ENCODE measurements at regions not wholly inside any gene's neighbourhood (a gene's known extent, or its start where the extent isn't known, plus 50 kb on each side); places are given as distances from the start of the nearest gene placed in this dataset.

DNA sequence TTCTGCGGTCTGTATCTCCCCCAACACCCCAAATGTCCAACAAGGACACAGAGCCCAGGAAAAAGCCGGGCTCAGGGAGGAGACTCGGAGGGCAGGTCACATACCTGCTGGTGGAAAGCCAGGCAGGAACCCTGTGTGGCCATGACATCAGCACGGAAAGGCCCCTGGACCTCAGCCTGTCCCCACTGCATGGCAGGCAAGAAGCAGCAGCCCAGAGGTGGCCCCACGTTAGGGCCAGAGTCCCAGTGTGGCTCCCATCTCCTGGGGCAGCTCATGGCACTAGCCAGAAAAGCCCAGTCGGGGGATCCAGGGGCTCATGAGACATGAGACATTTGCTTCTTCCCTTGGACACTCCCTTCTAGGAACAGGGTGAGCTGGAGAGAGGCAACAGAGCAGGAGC is 258.7 kb downstream of the DLL1 start:
- H3K4me1 ChIP-seq (ENCODE audit: control insufficient read depth in 1 of 2, insufficient read depth in 2 of 2, low read length in 2 of 2) = peaks cover 6 to 9% of the 10 kb centered on the region in 2 experiments
- H2BK120ac ChIP-seq (ENCODE audit: insufficient read depth, low read length, poor library complexity) = no peak overlapping the region
- H4K12ac ChIP-seq (ENCODE audit: low read depth, low read length) = no peak overlapping the region
- WGBS (ENCODE audit: extremely low coverage, insufficient coverage, insufficient read length) = no CpG with 5 or more reads among the region's 6 CpGs
- H2BK5ac ChIP-seq (ENCODE audit: low read depth, low read length, poor library complexity) = no peak overlapping the region
- H3K9me3 ChIP-seq (ENCODE audit: insufficient read depth, low read depth, low read length) = peaks cover 16% of the 10 kb centered on the region
- H4K8ac ChIP-seq (ENCODE audit: low read depth, low read length) = no peak overlapping the region
- H3K23ac ChIP-seq (ENCODE audit: low read length) = no peak overlapping the region
- no peaks in the 10 kb centered on the region for H3K79me1 ChIP-seq (ENCODE audit: low read length)
- DNase-seq = no peak
- H3K4me3 ChIP-seq (ENCODE audit: low read depth, low read length) = no peak overlapping the region
- H3K18ac ChIP-seq (ENCODE audit: low read length) = no peak overlapping the region
- H2AFZ ChIP-seq (ENCODE audit: insufficient read depth, low read length, poor library complexity) = no peak overlapping the region
- no peak overlapping the region for H2AK5ac ChIP-seq (ENCODE audit: low read length)
- no peak overlapping the region for H2BK12ac ChIP-seq (ENCODE audit: low read length)
- no peak overlapping the region for H3K14ac ChIP-seq (ENCODE audit: low read length)
- H3K27ac ChIP-seq (ENCODE audit: low read depth, low read length) = no peak overlapping the region
- no peak overlapping the region for H3K4me2 ChIP-seq (ENCODE audit: low read length)
- H3K36me3 ChIP-seq (ENCODE audit: control insufficient read depth in 1 of 2, insufficient read depth in 2 of 2, low read length in 2 of 2) = no peaks in the 10 kb centered on the region
- no peak overlapping the region for H4K91ac ChIP-seq (ENCODE audit: low read depth, low read length)
- H3K79me2 ChIP-seq (ENCODE audit: control insufficient read depth, insufficient read depth, low read length, poor library complexity) = no peaks in the 10 kb centered on the region
- no peaks in the 10 kb centered on the region for H3K27me3 ChIP-seq (ENCODE audit: insufficient read depth, low read length)
- H3K9ac ChIP-seq (ENCODE audit: low read length) = no peak overlapping the region
- H3K4ac ChIP-seq (ENCODE audit: low read depth, low read length) = no peak overlapping the region

DNA sequence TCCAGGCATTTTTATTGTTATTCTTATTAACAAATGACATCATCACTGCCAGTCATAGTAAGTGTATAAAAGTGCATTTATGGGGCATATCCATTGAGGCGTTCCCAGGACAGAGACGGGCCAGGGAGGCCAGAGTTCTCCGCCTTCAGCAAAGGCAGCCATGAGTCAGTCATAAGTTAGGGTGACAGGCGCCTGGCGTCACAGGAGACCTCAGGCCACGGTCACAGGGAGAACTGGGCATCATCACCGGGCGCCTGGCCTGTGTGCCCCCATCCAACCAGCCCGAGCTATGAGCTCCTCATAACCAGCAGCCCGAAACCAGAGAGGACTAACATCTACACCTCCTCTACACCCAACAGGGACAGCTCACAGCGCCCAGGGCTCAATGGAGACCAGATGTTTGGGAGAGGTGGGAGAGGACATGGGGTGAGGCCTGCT is 259.2 kb downstream of the DLL1 start:
- Histone ChIP-seq H3K36me3 (ENCODE audit: control insufficient read depth in 1 of 2, insufficient read depth in 2 of 2, low read length in 2 of 2) (no peaks in the 10 kb centered on the region), H3K9ac (ENCODE audit: low read length) (no peak overlapping the region), H3K4ac (ENCODE audit: low read depth, low read length) (no peak overlapping the region), H4K91ac (ENCODE audit: low read depth, low read length) (no peak overlapping the region), H3K4me1 (ENCODE audit: control insufficient read depth in 1 of 2, insufficient read depth in 2 of 2, low read length in 2 of 2) (peaks cover 5 to 8% of the 10 kb centered on the region in 2 experiments), H2AK5ac (ENCODE audit: low read length) (no peak overlapping the region), H2BK5ac (ENCODE audit: low read depth, low read length, poor library complexity) (no peak overlapping the region), H3K23ac (ENCODE audit: low read length) (no peak overlapping the region), H4K12ac (ENCODE audit: low read depth, low read length) (no peak overlapping the region), H3K14ac (ENCODE audit: low read length) (no peak overlapping the region), H3K79me1 (ENCODE audit: low read length) (peaks cover 3% of the 10 kb centered on the region), H3K27ac (ENCODE audit: low read depth, low read length) (no peak overlapping the region), H3K9me3 (ENCODE audit: insufficient read depth, low read depth, low read length) (peaks cover 16% of the 10 kb centered on the region), H2BK120ac (ENCODE audit: insufficient read depth, low read length, poor library complexity) (no peak overlapping the region), H3K27me3 (ENCODE audit: insufficient read depth, low read length) (no peaks in the 10 kb centered on the region), H3K18ac (ENCODE audit: low read length) (no peak overlapping the region), H4K8ac (ENCODE audit: low read depth, low read length) (no peak overlapping the region), H2AFZ (ENCODE audit: insufficient read depth, low read length, poor library complexity) (no peak overlapping the region), H3K79me2 (ENCODE audit: control insufficient read depth, insufficient read depth, low read length, poor library complexity) (no peaks in the 10 kb centered on the region), H2BK12ac (ENCODE audit: low read length) (no peak overlapping the region), H3K4me2 (ENCODE audit: low read length) (no peak overlapping the region), H3K4me3 (ENCODE audit: low read depth, low read length) (no peak overlapping the region)
- no CpG with 5 or more reads among the region's 11 CpGs for WGBS (ENCODE audit: extremely low coverage, insufficient coverage, insufficient read length)
- DNase-seq = no peak

DNA sequence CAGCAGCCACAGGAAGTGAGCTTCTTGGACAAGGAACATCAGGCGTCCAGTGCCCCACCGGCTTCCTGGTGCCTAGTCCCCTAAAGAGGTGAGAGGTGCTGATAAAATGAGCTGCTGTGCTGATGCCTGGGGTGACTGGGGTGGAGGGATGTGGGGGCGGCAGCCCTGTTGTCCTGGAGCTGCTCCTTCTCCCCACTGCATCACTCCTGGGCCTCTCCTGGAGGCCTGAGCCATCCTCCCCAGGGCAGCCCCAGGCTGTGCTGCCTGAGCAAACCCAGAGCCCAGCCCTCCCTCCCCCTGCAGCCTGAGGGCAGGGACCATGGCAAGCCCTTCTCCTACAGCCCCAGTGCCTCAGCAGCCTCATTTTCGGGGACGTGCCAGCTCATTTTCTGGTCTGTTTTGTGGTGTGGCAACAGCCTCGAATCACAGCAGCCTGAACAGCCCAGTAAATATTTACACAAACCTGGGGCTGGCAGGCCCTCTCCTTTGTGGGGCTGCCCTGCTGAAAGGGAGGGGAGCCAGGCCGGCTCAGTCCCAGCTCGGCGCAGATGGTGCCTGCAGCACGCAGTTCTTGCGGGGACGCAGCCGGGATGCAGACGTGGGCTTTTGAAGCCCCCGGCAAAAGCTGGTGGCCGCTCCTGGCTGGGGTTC is 259.9 kb downstream of the DLL1 start:
- H2BK120ac ChIP-seq (ENCODE audit: insufficient read depth, low read length, poor library complexity) = no peak overlapping the region
- DNase-seq = no peak
- no peak overlapping the region for H3K18ac ChIP-seq (ENCODE audit: low read length)
- H3K4ac ChIP-seq (ENCODE audit: low read depth, low read length) = no peak overlapping the region
- no peak overlapping the region for H4K12ac ChIP-seq (ENCODE audit: low read depth, low read length)
- no peaks in the 10 kb centered on the region for H3K27me3 ChIP-seq (ENCODE audit: insufficient read depth, low read length)
- peaks cover 16% of the 10 kb centered on the region for H3K9me3 ChIP-seq (ENCODE audit: insufficient read depth, low read depth, low read length)
- no peak overlapping the region for H3K4me2 ChIP-seq (ENCODE audit: low read length)
- no peak overlapping the region for H3K4me3 ChIP-seq (ENCODE audit: low read depth, low read length)
- no peak overlapping the region for H3K27ac ChIP-seq (ENCODE audit: low read depth, low read length)
- H3K4me1 ChIP-seq (ENCODE audit: control insufficient read depth in 1 of 2, insufficient read depth in 2 of 2, low read length in 2 of 2) = peaks cover 12 to 13% of the 10 kb centered on the region in 2 experiments
- no peak overlapping the region for H2AFZ ChIP-seq (ENCODE audit: insufficient read depth, low read length, poor library complexity)
- no peak overlapping the region for H3K9ac ChIP-seq (ENCODE audit: low read length)
- no peaks in the 10 kb centered on the region for H3K79me2 ChIP-seq (ENCODE audit: control insufficient read depth, insufficient read depth, low read length, poor library complexity)
- no CpG with 5 or more reads among the region's 16 CpGs for WGBS (ENCODE audit: extremely low coverage, insufficient coverage, insufficient read length)
- H4K8ac ChIP-seq (ENCODE audit: low read depth, low read length) = no peak overlapping the region
- no peak overlapping the region for H3K14ac ChIP-seq (ENCODE audit: low read length)
- no peaks in the 10 kb centered on the region for H3K36me3 ChIP-seq (ENCODE audit: control insufficient read depth in 1 of 2, insufficient read depth in 2 of 2, low read length in 2 of 2)
- H3K23ac ChIP-seq (ENCODE audit: low read length) = no peak overlapping the region
- H2BK5ac ChIP-seq (ENCODE audit: low read depth, low read length, poor library complexity) = no peak overlapping the region
- H4K91ac ChIP-seq (ENCODE audit: low read depth, low read length) = peak overlapping the region; percentile 41
- no peak overlapping the region for H2BK12ac ChIP-seq (ENCODE audit: low read length)
- H3K79me1 ChIP-seq (ENCODE audit: low read length) = peaks cover 5% of the 10 kb centered on the region
- H2AK5ac ChIP-seq (ENCODE audit: low read length) = no peak overlapping the region

DNA sequence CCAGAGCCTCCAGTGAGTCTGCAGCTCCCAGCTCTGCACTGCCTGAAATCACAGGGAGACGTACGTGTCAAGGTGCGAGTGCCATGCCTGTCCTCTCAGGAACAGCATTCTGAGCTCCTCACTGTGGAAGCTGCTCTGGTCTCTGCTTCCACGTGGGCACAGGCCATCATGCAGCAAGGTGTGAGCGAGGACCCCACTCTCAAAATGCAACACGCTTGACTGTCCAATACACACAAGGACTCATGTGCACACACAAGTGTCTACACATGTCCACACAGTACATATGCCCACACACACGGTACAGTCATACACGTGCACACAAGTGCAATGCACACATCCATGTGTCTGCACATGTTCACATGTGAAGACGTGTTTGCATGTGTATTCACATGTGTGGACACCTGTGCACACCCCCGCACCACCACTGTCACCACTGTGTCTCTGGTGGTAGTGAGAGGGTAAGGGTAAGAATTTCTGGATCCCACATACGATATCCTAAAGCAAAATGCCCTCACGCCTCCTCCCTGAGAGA is 260.5 kb downstream of the DLL1 start:
- no peak for DNase-seq
- H2AFZ ChIP-seq (ENCODE audit: insufficient read depth, low read length, poor library complexity) = no peak overlapping the region
- H2BK5ac ChIP-seq (ENCODE audit: low read depth, low read length, poor library complexity) = no peak overlapping the region
- no peaks in the 10 kb centered on the region for H3K27me3 ChIP-seq (ENCODE audit: insufficient read depth, low read length)
- no peaks in the 10 kb centered on the region for H3K36me3 ChIP-seq (ENCODE audit: control insufficient read depth in 1 of 2, insufficient read depth in 2 of 2, low read length in 2 of 2)
- no peak overlapping the region for H3K14ac ChIP-seq (ENCODE audit: low read length)
- no peak overlapping the region for H2BK12ac ChIP-seq (ENCODE audit: low read length)
- H2BK120ac ChIP-seq (ENCODE audit: insufficient read depth, low read length, poor library complexity) = no peak overlapping the region
- no peak overlapping the region for H4K8ac ChIP-seq (ENCODE audit: low read depth, low read length)
- no CpG with 5 or more reads among the region's 12 CpGs for WGBS (ENCODE audit: extremely low coverage, insufficient coverage, insufficient read length)
- H3K79me2 ChIP-seq (ENCODE audit: control insufficient read depth, insufficient read depth, low read length, poor library complexity) = no peaks in the 10 kb centered on the region
- no peak overlapping the region for H4K91ac ChIP-seq (ENCODE audit: low read depth, low read length)
- no peak overlapping the region for H3K4me2 ChIP-seq (ENCODE audit: low read length)
- peaks cover 18 to 19% of the 10 kb centered on the region in 2 experiments for H3K4me1 ChIP-seq (ENCODE audit: control insufficient read depth in 1 of 2, insufficient read depth in 2 of 2, low read length in 2 of 2)
- H3K4ac ChIP-seq (ENCODE audit: low read depth, low read length) = no peak overlapping the region
- no peak overlapping the region for H3K23ac ChIP-seq (ENCODE audit: low read length)
- no peak overlapping the region for H3K9ac ChIP-seq (ENCODE audit: low read length)
- no peak overlapping the region for H4K12ac ChIP-seq (ENCODE audit: low read depth, low read length)
- H3K9me3 ChIP-seq (ENCODE audit: insufficient read depth, low read depth, low read length) = peaks cover 13% of the 10 kb centered on the region
- H3K27ac ChIP-seq (ENCODE audit: low read depth, low read length) = no peak overlapping the region
- H2AK5ac ChIP-seq (ENCODE audit: low read length) = no peak overlapping the region
- no peak overlapping the region for H3K18ac ChIP-seq (ENCODE audit: low read length)
- peaks cover 11% of the 10 kb centered on the region for H3K79me1 ChIP-seq (ENCODE audit: low read length)
- no peak overlapping the region for H3K4me3 ChIP-seq (ENCODE audit: low read depth, low read length)

Data from trophoblast cell (in vitro differentiated cells and primary cell).